Putamen (tissue), 1 donor: ENCODE measurements at regions not wholly inside any gene's neighbourhood (a gene's known extent, or its start where the extent isn't known, plus 50 kb on each side); places are given as distances from the start of the nearest gene placed in this dataset.
"Not testable (repeated sequence)": the region's sequence is repeated elsewhere in the genome, so short reads cannot be mapped to it uniquely, and the experiment has no call there.

Source experiments
- DNase-seq: peaks from one replicate; pipeline ENCODE4 v3.0.0-alpha.2; 2016; ENCODE audit warnings: low spot score

- DNase-seq: no peak
Observed at GRCh38 chr7:152594801-152595200, 81.1 kb downstream of the XRCC2 start.

GRCh38 chr7:152591976-152592375 is 84.0 kb downstream of the XRCC2 start:
- no peak for DNase-seq

- DNase-seq: no peak
Observed at GRCh38 chr7:152590481-152590880, 85.5 kb downstream of the XRCC2 start.

GRCh38 chr7:152589821-152590220 is 86.1 kb downstream of the XRCC2 start:
- DNase-seq: not testable (repeated sequence)

DNA sequence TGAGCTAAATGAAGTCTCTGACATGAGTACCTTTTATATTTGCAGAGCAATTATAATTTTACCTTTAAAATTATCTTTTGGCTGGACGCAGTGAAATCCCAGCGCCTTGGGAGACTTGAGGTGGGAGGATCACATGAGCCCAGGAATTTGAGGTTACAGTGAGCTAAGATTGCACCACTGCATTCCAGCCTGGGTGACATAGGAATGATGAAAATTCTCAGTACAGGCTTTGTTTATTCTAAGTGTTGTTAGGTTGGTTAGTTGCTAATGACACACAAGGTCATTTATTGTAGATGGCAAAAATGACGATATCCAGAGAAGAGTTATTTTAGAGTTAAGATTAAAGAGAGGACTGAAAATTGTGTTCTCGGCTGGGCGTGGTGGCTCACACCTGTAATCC is 87.6 kb downstream of the XRCC2 start:
- DNase-seq: no peak

GRCh38 chr7:152587366-152587765 is 88.6 kb downstream of the XRCC2 start:
- no peak for DNase-seq

DNA sequence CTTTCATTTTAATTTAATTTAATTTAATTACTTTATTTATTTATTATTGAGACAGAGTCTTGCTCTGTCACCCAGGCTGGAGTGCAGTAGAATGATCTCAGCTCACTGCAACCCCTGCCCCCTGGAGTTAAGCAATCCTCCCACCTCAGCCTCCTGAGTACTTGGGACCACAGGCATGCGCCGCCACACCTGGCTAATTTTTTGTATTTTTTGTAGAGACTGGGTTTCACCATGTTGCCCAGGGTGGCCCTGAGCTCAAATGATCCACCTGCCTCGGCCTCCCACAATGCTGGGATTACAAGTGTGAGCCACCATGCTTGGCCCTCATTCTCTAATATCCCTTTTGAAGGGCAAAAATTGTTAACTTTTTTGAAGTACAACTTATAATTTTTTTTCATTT is 92.9 kb downstream of the XRCC2 start:
- DNase-seq: no peak

DNA sequence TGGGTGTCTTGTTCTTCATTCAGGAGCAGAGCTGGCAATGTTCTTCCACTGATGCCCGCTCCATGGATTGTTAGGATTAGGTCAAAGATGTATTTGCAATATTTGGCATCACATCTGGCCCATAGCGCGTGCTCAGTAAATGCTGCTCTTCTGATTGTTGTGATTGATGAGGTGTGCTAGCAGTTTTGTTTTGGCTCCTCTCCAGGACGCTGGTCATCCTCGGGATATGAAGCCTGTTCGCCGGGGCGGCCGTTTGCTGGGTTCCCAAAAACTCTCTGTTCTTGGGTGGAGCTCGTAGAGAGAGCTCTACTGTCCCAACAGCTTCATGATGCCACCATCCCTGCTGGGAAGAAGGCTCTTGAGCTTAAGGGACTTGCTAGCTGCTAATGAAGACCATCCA is 96.9 kb downstream of the XRCC2 start:
- DNase-seq: no peak

DNA sequence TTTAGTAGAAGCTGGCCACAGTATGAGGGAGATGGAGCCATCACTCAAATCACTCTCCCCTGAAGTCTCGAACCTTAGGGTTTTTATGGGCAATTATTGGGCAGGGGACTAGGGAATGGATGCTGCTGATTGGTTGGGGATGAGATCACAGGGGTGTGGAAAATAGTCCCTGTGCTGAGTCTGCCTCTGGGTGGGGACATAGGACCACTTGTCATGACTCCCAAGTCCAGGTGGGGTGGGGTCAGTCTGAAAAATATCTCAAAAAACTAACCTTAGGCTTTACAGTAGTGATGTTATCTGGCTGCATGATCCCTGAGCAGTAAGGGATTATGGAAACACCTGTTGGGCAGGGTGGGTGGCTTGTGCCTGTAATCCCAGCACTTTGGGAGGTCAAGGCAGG is 98.6 kb downstream of the XRCC2 start:
- no peak for DNase-seq

DNA sequence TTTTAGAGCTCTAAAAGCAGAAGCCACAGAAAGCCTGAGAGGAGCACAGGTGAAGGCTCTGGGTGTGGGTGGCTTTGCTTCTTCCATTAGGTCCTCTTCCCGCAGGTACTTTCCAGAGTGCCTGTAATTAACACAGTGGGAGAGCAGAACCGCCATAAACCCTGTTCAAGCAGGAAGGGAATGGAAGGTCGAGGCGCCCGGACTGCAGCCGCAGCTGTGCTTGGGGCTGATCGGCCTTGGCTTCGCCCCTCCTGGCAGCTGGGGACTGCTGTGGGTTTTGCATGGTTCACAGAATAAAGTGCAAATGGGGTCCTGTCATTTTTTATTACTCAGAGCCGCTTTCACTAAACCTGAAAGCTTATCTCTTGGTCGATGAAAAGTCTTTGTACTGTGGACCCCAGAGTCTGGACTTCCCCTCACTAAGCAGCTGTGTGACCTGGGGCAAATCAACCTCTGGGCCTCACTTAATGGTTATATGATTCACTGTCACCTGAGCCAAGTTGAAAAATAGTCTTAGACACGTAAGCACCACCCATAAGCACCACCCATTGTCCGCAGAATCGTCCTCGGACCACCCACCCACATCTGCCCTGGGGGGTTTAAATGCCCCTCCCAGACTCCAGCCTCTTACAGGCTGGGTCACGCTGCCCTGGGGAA is 100.9 kb downstream of the XRCC2 start:
- no peak for DNase-seq

- DNase-seq: not testable (repeated sequence)
Observed at GRCh38 chr7:152573186-152573585, 102.8 kb downstream of the XRCC2 start.

- no peak for DNase-seq
Observed at GRCh38 chr7:152572101-152572500, 103.8 kb downstream of the XRCC2 start.

DNA sequence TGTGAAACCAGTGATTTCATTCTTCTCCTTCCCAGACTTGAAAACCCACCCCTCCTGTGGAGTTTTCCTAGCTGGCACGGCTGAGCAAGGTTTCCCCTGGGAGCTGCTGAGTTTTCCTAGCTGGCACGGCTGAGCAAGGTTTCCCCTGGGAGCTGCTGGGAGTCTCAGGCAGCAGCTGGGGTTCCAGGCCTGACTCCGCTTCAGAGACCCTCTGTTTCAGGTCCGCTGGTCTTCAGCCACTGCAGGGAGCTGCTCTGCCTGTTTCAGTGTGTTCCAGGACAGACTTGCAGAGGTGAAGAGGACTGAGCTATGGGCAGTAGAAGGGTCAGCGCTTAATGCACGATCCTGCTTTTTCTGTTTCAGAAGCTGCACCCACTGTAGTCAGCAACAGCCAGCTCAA is 104.9 kb downstream of the XRCC2 start:
- no peak for DNase-seq

GRCh38 chr7:152568972-152569371 is 107.0 kb downstream of the XRCC2 start:
- no peak for DNase-seq

DNA sequence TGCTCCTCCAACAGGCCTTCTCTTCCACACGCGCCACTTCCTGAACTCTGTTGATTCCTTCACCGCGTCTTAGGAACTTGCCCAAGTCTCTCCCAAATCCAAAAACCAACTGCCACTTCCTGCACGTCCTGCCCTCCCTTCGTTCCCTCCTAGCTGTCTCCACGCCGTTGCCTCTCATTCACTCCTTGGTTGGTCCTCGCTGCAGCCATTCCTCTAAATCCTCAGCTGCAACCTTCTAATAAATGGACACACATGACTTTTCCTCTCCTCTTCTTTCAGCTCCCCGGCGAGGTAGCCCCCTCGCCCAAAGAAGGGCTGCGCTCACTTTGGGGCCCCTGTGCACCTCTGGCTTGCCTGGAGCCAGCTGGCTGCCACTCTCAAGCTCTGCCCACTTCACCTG is 110.2 kb downstream of the XRCC2 start:
- DNase-seq: no peak

DNA sequence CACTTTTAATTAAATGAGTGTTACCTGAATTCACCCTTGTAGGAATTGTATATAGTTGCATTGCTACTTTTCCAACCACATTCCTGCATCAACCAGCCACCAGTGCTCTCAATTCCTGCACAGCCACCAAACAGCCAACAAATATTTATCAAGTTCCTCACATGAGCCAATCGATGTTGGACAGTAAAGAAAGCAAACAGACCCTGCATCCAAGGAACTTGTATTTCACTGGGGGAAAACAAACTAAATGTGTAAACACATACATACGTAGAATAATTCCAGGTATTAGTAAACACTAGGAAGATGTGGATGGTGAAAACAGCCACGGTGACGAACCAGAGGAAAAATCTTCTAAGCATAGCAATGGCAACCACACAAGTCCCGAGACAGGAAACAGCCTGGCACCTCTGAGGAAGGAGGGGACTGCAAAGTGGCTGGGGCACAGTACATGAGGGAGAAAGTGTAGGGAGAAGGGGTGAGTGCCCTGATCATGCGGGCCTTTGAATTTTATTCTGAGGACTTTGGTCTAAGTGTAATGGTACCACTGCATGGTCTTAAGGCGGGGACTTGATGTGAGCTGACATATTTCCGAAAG is 111.2 kb downstream of the XRCC2 start:
- DNase-seq: no peak

- DNase-seq: no peak
Observed at GRCh38 chr7:152556013-152556755, 119.8 kb downstream of the XRCC2 start.

DNA sequence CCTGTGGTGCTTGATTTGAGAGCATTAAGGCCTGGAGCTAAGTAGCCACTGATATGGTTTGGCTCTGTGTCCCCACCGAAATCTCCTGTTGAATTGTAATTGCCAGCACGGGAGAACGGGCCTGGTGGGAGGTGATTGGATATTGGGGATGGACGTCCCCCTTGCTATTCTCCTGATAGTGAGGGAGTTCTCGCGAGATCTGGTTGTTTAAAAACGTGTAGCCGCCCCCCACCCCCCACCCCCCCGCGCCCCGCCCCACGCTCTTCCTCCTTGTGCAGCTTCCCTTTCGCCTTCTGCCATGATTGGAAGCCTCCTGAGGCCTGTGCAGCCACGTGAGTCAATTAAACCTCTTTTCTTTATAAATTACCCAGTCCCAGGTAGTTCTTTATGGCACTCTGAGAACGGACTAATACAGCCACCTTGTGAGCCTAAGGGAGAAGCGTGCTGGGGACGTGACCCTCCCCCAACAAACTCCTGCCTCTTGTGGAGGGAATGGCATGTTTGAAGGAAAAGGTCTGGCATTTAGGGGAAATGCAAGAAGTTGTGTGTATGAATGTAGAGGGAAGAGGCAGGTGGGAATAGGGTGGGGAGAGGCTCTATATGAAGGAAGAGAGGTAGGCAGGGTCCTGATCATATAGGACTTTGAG is 118.0 kb upstream of the KMT2C start:
- no peak for DNase-seq

GRCh38 chr7:152551304-152552036 is 115.7 kb upstream of the KMT2C start:
- DNase-seq: no peak

DNA sequence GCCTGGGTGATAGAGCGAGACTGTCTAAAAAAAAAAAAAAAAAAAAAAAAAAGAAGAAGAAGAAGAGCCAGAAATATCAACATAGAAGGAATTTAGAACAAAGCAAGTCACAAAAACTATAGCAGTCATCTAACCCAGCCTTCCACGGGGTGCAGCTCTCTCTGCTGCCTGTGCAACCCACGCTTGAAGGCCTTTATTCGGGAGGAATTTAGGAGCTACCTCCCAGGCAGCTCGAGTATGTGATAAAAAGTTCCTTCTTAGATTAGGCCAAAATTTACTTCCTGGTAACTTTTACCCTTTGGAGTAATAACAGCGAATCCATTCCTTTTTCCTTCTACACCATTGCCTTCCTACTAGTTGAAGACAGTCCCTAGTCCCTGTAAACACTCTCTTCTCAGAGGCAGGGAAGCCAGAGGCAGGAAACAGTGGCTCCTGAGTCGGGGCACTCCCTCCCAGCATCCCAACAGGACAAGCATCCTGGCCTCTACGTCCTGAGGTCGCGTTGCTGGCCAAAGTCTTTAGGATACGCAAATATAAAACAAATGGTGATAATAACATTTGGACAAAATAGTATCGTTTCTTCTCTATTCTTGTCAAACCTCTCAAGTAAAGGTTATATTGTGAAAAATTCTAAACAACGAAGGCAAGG is 109.3 kb upstream of the KMT2C start:
- DNase-seq: no peak

GRCh38 chr7:152544481-152544927 is 108.7 kb upstream of the KMT2C start:
- DNase-seq: no peak

DNA sequence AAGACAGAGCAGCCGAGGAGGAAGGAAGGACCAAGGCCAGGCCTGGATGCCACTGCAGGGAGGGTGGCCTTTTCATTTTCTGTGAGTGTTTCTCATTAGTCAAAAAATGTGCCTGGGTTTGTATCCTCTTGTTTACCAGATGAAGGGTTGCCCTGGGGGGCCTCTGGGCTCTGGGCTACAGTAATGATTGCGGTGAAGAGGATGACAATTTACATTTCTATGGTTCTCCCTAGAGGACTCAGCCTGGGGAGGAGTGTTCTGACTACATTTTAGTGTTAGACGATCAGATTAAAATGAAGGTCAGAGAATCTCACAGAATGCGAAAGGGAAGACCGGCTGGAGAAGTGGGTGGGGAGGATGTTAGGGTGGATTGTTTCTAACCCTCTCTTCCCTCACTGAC is 108.0 kb upstream of the KMT2C start:
- DNase-seq: no peak
